Lung (tissue), 11 donors: ENCODE measurements at regions not wholly inside any gene's neighbourhood (a gene's known extent, or its start where the extent isn't known, plus 50 kb on each side); places are given as distances from the start of the nearest gene placed in this dataset.

Experiments used
- ATAC-seq: fragments of 200-7000 bp; cut with Tn5 transposase; one replicate; pipeline ENCODE4 v1.9.1; 2020; ENCODE audit warnings: moderate number of reproducible peaks; ENCODE audit not compliant: insufficient read depth, low FRiP score
- DNase-seq, 3 donors: peaks; one replicate each; pipeline ENCODE4 v3.0.0-alpha.2; 2013 to 2017
- H3K27ac ChIP-seq, 2 donors: one replicate each; pipeline ENCODE4 v1.5.1; 2013; ENCODE audit warnings: mild to moderate bottlenecking in 2 of 2, moderate library complexity in 2 of 2, control low read depth in 1 of 2, inconsistent platforms in 1 of 2, low read depth in 1 of 2, low read length in 1 of 2
- H3K27me3 ChIP-seq, 3 donors: one replicate each; pipeline ENCODE4 v1.5.1; 2013; ENCODE audit warnings: low read length in 2 of 3; ENCODE audit not compliant: control insufficient read depth in 3 of 3, insufficient read depth in 3 of 3
- H3K36me3 ChIP-seq, 4 donors: one replicate each; pipeline ENCODE4 v1.5.1; 2013; ENCODE audit warnings: low read length in 4 of 4, mild to moderate bottlenecking in 1 of 4, moderate library complexity in 1 of 4; ENCODE audit not compliant: control insufficient read depth in 4 of 4, insufficient read depth in 4 of 4
- H3K4me1 ChIP-seq, 5 donors: one replicate each; pipeline ENCODE4 v1.5.1; 2013; ENCODE audit warnings: low read length in 5 of 5, mild to moderate bottlenecking in 2 of 5, moderate library complexity in 1 of 5; ENCODE audit not compliant: control insufficient read depth in 5 of 5, insufficient read depth in 5 of 5
- H3K4me3 ChIP-seq: one replicate; pipeline ENCODE4 v1.5.1; 2013; ENCODE audit warnings: mild to moderate bottlenecking, control low read depth, moderate library complexity
- H3K9ac ChIP-seq, 2 donors: one replicate each; pipeline ENCODE4 v1.5.1; 2013; ENCODE audit warnings: low read length in 2 of 2, control low read depth in 1 of 2; ENCODE audit not compliant: insufficient read depth in 1 of 2
- H3K9me3 ChIP-seq, 4 donors: one replicate each; pipeline ENCODE4 v1.5.1; 2013; ENCODE audit warnings: low read length in 3 of 4, mild to moderate bottlenecking in 1 of 4, moderate library complexity in 1 of 4; ENCODE audit not compliant: control insufficient read depth in 4 of 4, insufficient read depth in 3 of 4
- WGBS, 2 donors: extraction: QIAGEN DNeasy Blood & Tissue Kit; methylation state at CpG; one replicate each; pipeline ENCODE4 v1.1.7; 2013; 5-methylcytosine and 5-hydroxymethylcytosine counted together
- TF ChIP-seq, protein P1 (sequence below): IDR thresholded peaks from 2 replicates; pipeline ENCODE4 v1.5.1; 2012; ENCODE audit warnings: mild to moderate bottlenecking; ENCODE audit errors: control extremely low read depth, extremely low read depth
- donor health status: control.
- donor health status: control.
- donor health status: Bipolar disorder and iron deficiency.
- donor health status: healthy.
- donor health status: DM: yes; HTN: yes; CAD: no.

GRCh38 chr4:110704748-110705439, 82.0 kb upstream of the PITX2 start:
- H3K4me1 ChIP-seq = peaks cover 0 to 4% (median 0%) of the 10 kb centered on the region in 5 donors
- no peak overlapping the region for H3K9ac ChIP-seq
- ATAC-seq = no peak
- H3K27ac ChIP-seq = no peak overlapping the region
- no peaks in the 10 kb centered on the region for H3K9me3 ChIP-seq
- TF ChIP-seq, protein P1, sequence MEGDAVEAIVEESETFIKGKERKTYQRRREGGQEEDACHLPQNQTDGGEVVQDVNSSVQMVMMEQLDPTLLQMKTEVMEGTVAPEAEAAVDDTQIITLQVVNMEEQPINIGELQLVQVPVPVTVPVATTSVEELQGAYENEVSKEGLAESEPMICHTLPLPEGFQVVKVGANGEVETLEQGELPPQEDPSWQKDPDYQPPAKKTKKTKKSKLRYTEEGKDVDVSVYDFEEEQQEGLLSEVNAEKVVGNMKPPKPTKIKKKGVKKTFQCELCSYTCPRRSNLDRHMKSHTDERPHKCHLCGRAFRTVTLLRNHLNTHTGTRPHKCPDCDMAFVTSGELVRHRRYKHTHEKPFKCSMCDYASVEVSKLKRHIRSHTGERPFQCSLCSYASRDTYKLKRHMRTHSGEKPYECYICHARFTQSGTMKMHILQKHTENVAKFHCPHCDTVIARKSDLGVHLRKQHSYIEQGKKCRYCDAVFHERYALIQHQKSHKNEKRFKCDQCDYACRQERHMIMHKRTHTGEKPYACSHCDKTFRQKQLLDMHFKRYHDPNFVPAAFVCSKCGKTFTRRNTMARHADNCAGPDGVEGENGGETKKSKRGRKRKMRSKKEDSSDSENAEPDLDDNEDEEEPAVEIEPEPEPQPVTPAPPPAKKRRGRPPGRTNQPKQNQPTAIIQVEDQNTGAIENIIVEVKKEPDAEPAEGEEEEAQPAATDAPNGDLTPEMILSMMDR = no peak
- no peaks in the 10 kb centered on the region for H3K27me3 ChIP-seq
- no peak overlapping the region for H3K4me3 ChIP-seq
- DNase-seq = no peak
- H3K36me3 ChIP-seq = no peaks in the 10 kb centered on the region
- 78 to 82% methylated on average over 7 of the region's 7 CpGs for WGBS, 2 donors

- TF ChIP-seq, protein P1 = no peak
- no peaks in the 10 kb centered on the region for H3K36me3 ChIP-seq
- H3K4me3 ChIP-seq = no peak overlapping the region
- no peak overlapping the region for H3K9ac ChIP-seq
- WGBS, 2 donors = 79 to 86% methylated on average over 4 of the region's 4 CpGs
- H3K27ac ChIP-seq = no peak overlapping the region
- no peak for ATAC-seq
- no peak for DNase-seq
- no peaks in the 10 kb centered on the region for H3K9me3 ChIP-seq
- no peaks in the 10 kb centered on the region for H3K27me3 ChIP-seq
- H3K4me1 ChIP-seq = peaks cover 0 to 4% (median 0%) of the 10 kb centered on the region in 5 donors
Observed at GRCh38 chr4:110705440-110705782, 82.5 kb upstream of the PITX2 start.

- no peaks in the 10 kb centered on the region for H3K27me3 ChIP-seq
- H3K4me1 ChIP-seq = peaks cover 0 to 4% (median 0%) of the 10 kb centered on the region in 5 donors
- TF ChIP-seq, protein P1 = no peak
- no peak overlapping the region for H3K4me3 ChIP-seq
- no peak for DNase-seq
- H3K27ac ChIP-seq = no peak overlapping the region
- no peaks in the 10 kb centered on the region for H3K9me3 ChIP-seq
- ATAC-seq = no peak
- H3K9ac ChIP-seq = no peak overlapping the region
- no peaks in the 10 kb centered on the region for H3K36me3 ChIP-seq
- 93 to 96% methylated on average over 2 of the region's 2 CpGs for WGBS, 2 donors
Observed at GRCh38 chr4:110710070-110710469, 87.2 kb upstream of the PITX2 start.

- no peaks in the 10 kb centered on the region for H3K9me3 ChIP-seq
- no peak for DNase-seq
- peaks cover 0 to under 1% (median 0%) of the 10 kb centered on the region in 5 donors for H3K4me1 ChIP-seq
- H3K27ac ChIP-seq = no peak overlapping the region
- H3K4me3 ChIP-seq = no peak overlapping the region
- no peaks in the 10 kb centered on the region for H3K27me3 ChIP-seq
- TF ChIP-seq, protein P1 = no peak
- no peaks in the 10 kb centered on the region for H3K36me3 ChIP-seq
- 81 to 86% methylated on average over 3 of the region's 3 CpGs for WGBS, 2 donors
- no peak overlapping the region for H3K9ac ChIP-seq
- no peak for ATAC-seq
Observed at GRCh38 chr4:110712486-110712885, 89.6 kb upstream of the PITX2 start.
